Neural crest cell (in vitro differentiated cells): ENCODE measurements at regions not wholly inside any gene's neighbourhood (a gene's known extent, or its start where the extent isn't known, plus 50 kb on each side); places are given as distances from the start of the nearest gene placed in this dataset.

Experiments used
- DNase-seq: peaks from one replicate; pipeline ENCODE4 v3.0.0; 2021; ENCODE audit warnings: low read depth, mixed read lengths, low spot score
- H3K27ac Mint-ChIP-seq: one replicate; pipeline ENCODE4 v1.8.0; 2021; ENCODE audit warnings: mild to moderate bottlenecking, mixed read lengths; ENCODE audit not compliant: unreplicated experiment
- H3K27me3 Mint-ChIP-seq: 2 replicates; pipeline ENCODE4 v1.8.0; 2021; ENCODE audit warnings: low read depth, mild to moderate bottlenecking, mixed read lengths
- H3K36me3 Mint-ChIP-seq: 2 replicates; pipeline ENCODE4 v1.8.0; 2021; ENCODE audit warnings: low read depth, mild to moderate bottlenecking, mixed read lengths
- H3K4me1 Mint-ChIP-seq: 2 replicates; pipeline ENCODE4 v1.8.0; 2021; ENCODE audit warnings: mixed read lengths
- H3K4me3 Mint-ChIP-seq: one replicate; pipeline ENCODE4 v1.8.0; 2021; ENCODE audit warnings: mild to moderate bottlenecking, mixed read lengths
- H3K9me3 Mint-ChIP-seq: 2 replicates; pipeline ENCODE4 v1.8.0; 2021; ENCODE audit warnings: mixed read lengths
- TF ChIP-seq, protein P1 (sequence below): fragments of 200-600 bp; sonication (generic); conservative IDR thresholded peaks from 2 replicates; pipeline ENCODE4 v1.5.0; 2021; ENCODE audit warnings: antibody characterized with exemption, mild to moderate bottlenecking

DNA sequence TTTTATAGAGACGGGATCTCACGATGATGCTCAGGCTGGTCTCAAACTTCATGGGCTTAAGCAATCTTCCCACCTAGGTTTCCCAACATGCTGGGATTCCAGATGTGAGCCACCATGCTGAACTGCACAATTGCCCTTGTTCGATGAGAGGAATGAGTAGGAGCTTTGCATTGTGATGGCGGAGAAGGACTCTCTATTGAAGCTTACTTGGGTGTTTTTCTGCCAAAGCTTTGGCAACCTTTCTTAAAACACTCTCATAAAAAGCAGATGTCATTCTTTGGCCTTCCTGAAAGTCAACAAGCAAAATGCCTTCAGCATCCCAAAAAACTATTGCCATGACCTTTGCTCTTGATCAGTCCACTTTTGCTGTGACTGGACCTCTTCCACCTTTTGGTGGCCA is 904.8 kb upstream of the TMEM132C start:
- TF ChIP-seq, protein P1, sequence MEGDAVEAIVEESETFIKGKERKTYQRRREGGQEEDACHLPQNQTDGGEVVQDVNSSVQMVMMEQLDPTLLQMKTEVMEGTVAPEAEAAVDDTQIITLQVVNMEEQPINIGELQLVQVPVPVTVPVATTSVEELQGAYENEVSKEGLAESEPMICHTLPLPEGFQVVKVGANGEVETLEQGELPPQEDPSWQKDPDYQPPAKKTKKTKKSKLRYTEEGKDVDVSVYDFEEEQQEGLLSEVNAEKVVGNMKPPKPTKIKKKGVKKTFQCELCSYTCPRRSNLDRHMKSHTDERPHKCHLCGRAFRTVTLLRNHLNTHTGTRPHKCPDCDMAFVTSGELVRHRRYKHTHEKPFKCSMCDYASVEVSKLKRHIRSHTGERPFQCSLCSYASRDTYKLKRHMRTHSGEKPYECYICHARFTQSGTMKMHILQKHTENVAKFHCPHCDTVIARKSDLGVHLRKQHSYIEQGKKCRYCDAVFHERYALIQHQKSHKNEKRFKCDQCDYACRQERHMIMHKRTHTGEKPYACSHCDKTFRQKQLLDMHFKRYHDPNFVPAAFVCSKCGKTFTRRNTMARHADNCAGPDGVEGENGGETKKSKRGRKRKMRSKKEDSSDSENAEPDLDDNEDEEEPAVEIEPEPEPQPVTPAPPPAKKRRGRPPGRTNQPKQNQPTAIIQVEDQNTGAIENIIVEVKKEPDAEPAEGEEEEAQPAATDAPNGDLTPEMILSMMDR: no peak
- H3K36me3 Mint-ChIP-seq: no peaks in the 10 kb centered on the region
- no peaks in the 10 kb centered on the region for H3K27me3 Mint-ChIP-seq
- no peak overlapping the region for H3K27ac Mint-ChIP-seq
- DNase-seq: no peak
- no peaks in the 10 kb centered on the region for H3K4me1 Mint-ChIP-seq
- H3K4me3 Mint-ChIP-seq: no peak overlapping the region
- peaks cover 8% of the 10 kb centered on the region for H3K9me3 Mint-ChIP-seq

DNA sequence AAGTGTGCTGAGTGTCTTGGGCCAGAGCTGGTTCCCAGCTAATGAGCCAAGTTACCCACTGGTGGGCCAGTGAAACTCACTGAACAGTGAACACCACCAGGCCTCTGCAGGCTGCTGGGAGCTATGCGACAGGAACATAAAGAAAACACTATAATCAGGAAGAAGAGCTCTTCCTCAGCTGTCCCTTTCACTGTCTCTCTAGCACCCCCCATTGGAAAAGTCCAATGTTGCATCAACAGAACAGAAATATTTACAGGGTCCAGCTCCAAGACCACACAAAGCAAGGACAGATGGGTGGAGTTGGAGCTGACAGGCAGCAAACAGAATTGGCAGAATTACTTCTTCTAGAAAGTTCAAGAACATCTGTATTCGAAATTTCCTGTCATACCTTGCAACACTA is 903.6 kb upstream of the TMEM132C start:
- TF ChIP-seq, protein P1: peak; percentile 47
- H3K4me1 Mint-ChIP-seq: no peaks in the 10 kb centered on the region
- no peak overlapping the region for H3K4me3 Mint-ChIP-seq
- H3K27ac Mint-ChIP-seq: no peak overlapping the region
- H3K27me3 Mint-ChIP-seq: no peaks in the 10 kb centered on the region
- peaks cover 8% of the 10 kb centered on the region for H3K9me3 Mint-ChIP-seq
- no peaks in the 10 kb centered on the region for H3K36me3 Mint-ChIP-seq
- peak; percentile 8 for DNase-seq

DNA sequence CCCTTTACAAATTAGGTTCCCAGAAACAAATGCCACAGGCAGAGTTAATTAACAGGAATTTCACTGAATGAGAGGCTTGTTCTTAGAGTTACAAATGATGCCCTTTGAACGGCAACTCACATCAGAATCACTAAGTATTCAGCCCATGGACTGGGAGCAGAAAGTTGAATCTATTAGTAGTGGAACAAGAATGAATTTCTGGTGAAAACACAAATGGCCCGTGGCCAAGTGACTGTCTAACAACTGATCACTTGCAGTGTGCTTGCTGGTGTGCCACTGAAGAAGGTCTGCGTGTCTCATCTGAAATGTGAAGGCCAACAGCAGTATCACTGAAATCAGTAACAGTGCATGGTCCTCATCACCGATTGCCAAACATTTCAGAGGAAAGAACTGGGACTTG is 893.4 kb upstream of the TMEM132C start:
- no peaks in the 10 kb centered on the region for H3K36me3 Mint-ChIP-seq
- TF ChIP-seq, protein P1: no peak
- H3K27ac Mint-ChIP-seq: no peak overlapping the region
- H3K4me1 Mint-ChIP-seq: no peaks in the 10 kb centered on the region
- H3K27me3 Mint-ChIP-seq: peaks cover 2% of the 10 kb centered on the region
- H3K4me3 Mint-ChIP-seq: no peak overlapping the region
- peaks cover 2% of the 10 kb centered on the region for H3K9me3 Mint-ChIP-seq
- no peak for DNase-seq

DNA sequence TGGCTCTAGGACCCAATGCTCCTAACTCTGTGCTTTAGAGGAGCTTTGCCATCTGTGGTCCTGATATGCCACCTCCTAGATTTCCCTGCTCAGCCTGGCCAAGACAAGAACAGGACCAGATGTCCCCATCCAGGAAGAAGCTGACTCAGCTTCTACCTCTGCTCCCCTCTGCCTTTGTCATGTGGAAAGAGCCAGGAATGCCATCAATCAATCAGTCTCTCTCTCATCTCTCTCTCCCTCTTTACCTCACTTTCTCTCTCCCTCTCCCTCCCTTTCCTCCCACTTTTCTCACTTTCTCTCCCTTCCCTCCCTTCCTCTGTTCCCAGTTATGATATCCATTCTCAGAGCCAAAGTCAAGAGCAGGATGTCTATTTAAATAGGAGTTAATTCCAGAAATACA is 892.5 kb upstream of the TMEM132C start:
- Mint-ChIP-seq H3K27ac (no peak overlapping the region), H3K4me1 (no peaks in the 10 kb centered on the region)

DNA sequence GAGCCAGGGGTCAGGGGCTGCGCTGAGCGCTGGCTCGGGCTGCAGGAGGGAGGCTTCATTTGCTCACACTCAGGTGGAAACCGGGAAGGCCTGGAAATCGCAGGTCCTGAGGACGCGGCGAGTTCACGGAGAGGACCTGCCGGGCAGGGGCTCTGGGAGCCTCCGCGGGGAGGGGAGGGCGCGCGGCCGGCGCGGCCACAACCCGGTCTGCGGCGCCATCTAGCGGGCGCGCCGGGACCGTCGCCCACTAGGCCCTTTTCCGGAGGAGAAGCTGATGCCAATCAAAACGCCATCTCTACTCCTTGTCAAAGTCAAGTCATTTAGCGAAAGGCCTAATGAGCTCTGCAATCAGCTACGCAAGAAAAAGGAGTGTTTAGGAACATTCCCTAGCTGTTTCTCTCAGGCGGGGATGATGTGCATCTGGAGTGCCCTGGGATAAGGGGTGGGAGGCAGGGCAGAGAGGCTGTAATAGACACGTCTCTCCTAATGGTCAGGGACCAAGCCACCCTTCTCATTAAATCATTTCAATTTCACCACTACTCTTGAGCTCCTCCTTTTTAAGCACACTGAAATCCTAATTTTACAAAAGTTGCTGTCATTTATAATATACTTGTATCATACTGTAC is 885.8 kb upstream of the TMEM132C start:
- TF ChIP-seq, protein P1: peak; percentile 98
- no peak overlapping the region for H3K27ac Mint-ChIP-seq
- H3K9me3 Mint-ChIP-seq: peaks cover 2% of the 10 kb centered on the region
- peaks cover 8% of the 10 kb centered on the region for H3K27me3 Mint-ChIP-seq
- H3K36me3 Mint-ChIP-seq: no peaks in the 10 kb centered on the region
- peak; percentile 69 for DNase-seq
- H3K4me3 Mint-ChIP-seq: peak overlapping the region; percentile 62
- no peaks in the 10 kb centered on the region for H3K4me1 Mint-ChIP-seq

More for the DNA sequence above, 892.5 kb upstream of the TMEM132C start:
- DNase-seq: no peak
- TF ChIP-seq, protein P1: no peak
- Mint-ChIP-seq H3K4me3 (no peak overlapping the region), H3K27me3 (peaks cover 2% of the 10 kb centered on the region), H3K36me3 (no peaks in the 10 kb centered on the region), H3K9me3 (peaks cover 2% of the 10 kb centered on the region)
